HG02973 (cell line): ENCODE measurements at regions not wholly inside any gene's neighbourhood (a gene's known extent, or its start where the extent isn't known, plus 50 kb on each side); places are given as distances from the start of the nearest gene placed in this dataset.

Source experiments
- ATAC-seq: cut with Tn5 transposase; IDR thresholded peaks from one replicate; pipeline ENCODE4 v1.9.1; 2021; ENCODE audit warnings: moderate library complexity; ENCODE audit not compliant: unreplicated experiment

DNA sequence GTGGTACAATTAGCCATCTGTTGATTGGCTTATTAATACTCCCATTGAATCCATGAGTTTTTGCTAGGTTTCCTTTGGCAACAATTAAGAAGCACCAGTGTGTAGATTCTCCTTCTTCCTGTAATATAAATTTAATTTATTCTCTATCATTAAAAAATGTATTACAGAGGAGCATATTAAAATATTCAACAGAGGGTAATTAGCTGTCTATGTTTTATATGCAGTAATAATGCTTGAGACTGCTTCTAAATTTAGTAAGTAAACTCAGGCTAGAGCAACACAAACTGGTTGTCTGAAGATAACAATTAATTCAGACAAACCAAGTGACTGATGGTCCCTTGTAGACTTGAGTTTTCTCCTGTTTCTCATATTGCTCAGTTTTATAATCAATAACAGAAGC, 192.4 kb downstream of the FAT4 start:
- ATAC-seq: no peak

GRCh38 chr4:125511715-125512114, 197.0 kb downstream of the FAT4 start:
- ATAC-seq: no peak

- ATAC-seq: no peak
Measured at GRCh38 chr4:125515016-125515415, 200.3 kb downstream of the FAT4 start.

GRCh38 chr4:125517831-125518230, 203.1 kb downstream of the FAT4 start:
- ATAC-seq: no peak

DNA sequence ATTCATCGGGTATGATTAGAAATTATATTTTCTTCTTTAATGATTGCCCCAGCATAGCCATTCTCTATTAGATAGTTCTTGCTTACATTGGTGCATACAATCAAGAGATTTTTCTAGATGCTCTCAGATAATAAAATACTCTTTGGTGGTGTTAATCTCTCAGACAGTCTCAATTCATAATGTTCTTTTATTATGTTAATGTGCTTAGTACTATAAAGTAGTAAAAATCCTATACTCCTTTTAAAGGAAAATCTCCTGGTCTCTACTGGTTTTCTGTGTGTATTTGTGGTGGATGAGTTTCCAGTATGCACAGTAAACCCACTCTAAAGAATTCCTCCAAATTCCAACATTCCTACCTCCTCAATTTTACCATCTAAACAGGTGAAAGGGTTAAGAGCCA, 203.5 kb downstream of the FAT4 start:
- ATAC-seq: no peak

- ATAC-seq: no peak
Measured at GRCh38 chr4:125519371-125520146, 204.8 kb downstream of the FAT4 start.

DNA sequence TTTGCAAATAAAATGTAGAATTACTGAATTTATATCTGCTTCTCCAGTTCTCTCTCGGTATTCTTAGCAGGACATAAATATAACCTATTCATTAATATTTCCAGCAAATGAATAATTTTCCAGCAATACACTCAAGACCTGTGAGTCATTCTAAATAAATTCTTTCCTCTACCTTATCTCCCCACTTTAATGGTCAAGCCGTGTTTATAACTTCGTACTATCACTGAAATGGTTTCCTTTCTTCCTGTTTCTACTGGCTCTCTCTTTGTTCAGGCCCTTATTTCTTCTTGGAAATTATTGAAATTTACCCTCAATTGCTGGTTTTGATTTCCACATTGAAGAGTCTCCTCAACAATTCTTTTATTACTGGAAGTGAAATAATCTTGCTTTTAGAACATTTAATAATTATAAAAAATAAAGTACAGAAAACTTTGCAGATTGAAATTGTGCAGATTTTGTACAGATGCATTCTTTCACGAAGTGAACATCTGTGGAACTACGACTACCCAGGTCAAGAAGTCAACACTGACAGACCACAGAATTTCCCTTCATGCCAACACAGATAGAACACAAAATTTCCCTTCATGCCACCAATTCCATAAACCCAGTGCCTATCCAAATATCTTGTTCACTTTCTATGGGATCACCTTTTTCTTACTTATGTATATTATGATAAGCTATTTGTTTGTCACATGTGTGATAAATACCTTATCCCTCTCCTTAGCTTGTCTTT, 205.7 kb downstream of the FAT4 start:
- no peak for ATAC-seq

- no peak for ATAC-seq
Measured at GRCh38 chr4:125522588-125522987, 207.8 kb downstream of the FAT4 start.

DNA sequence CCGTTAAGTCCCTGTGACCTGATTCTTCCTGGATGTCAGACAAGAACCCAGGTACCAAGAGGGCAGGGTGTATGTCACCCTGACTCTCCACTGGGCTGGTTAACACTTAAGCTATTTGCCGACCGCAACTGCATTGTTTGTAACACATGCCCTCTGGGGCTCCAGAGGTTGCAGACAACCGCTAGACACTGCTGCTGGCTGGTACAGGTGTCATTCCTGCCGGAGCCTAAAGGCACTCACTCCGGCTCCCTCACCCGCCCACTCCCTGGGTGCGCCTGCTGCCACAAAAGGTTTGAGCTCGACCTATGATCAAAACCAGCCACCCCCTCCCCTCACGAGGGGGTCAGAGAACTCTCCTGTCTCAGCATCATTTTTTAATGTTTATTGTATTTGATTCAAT, 208.2 kb downstream of the FAT4 start:
- ATAC-seq: no peak

DNA sequence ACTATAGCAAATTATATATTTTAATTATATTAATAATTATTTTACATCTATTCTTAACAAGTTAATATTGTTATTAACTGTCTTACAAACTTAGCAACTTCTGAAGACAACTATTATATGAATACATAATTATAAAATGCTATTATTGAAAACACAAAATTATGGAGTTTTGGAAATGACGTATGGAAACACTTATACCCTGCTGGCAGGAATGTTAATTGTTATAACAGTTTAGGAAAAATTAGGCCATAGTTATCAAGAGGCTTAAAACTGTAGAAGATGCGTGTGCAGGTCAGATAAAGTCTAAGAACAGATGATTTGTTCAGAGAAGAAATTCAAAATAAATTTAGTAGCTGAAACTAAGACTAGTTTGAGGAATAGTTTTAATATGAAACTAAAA, 211.7 kb downstream of the FAT4 start:
- no peak for ATAC-seq

GRCh38 chr4:125527681-125528080, 212.9 kb downstream of the FAT4 start:
- no peak for ATAC-seq

DNA sequence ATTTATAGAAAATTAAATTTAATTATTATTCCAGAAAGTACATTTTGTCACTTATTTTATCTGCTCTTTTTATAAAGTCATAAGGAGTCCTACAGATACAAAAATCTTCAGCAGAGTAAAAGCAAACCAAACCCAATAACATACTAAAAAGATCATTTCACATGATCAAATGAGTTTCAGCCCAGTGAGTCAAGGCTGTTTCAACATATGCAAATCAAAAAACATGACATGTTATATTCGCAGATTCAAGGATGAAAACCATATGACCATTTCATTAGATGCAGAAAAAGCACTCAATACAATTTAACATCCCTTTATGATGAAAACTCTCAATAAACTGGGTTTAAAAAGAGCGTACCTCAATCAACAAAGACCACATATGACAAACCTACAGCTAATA, 214.3 kb downstream of the FAT4 start:
- ATAC-seq: no peak

DNA sequence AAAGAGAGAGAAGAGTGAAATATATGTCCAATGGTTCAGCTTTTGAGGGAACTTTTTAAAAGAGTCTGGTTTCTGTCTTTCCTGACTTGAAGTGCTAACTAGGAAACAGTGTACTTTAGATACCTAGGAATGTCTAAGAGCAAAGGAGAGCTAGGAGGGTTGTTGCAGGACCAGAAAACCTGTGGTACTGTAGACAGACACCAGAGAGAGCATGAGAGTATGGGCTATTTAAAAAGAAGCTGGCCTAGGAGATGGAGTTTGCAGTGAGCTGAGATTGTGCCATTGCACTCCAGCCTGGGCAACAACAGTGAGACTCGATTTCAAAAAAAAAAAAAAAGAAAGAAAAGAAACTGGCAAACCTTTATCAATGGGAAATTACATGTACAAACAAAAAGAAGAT, 223.9 kb downstream of the FAT4 start:
- no peak for ATAC-seq

DNA sequence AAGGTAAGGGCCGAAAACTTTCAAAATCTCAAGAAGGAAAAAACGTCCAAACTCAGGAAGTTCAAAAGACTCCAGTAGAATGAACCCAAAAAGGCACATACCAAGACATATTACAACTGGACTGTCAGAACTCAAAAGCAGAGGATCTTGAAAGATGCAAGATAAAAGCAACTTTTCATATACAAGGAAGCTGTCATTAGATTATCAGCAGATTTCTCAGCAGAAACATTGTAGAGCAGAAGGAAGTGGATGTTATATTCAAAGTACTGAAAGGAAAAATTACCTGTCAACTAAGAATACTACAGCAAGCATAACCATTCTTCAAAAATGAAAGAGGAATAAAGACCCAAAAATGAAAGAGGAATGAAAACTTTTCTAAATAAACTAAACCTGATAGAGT, 224.9 kb downstream of the FAT4 start:
- ATAC-seq: no peak

GRCh38 chr4:125541836-125542385, 227.2 kb downstream of the FAT4 start:
- no peak for ATAC-seq

- ATAC-seq: no peak
Measured at GRCh38 chr4:125546272-125546671, 231.5 kb downstream of the FAT4 start.

- no peak for ATAC-seq
Measured at GRCh38 chr4:125547836-125548235, 233.1 kb downstream of the FAT4 start.

DNA sequence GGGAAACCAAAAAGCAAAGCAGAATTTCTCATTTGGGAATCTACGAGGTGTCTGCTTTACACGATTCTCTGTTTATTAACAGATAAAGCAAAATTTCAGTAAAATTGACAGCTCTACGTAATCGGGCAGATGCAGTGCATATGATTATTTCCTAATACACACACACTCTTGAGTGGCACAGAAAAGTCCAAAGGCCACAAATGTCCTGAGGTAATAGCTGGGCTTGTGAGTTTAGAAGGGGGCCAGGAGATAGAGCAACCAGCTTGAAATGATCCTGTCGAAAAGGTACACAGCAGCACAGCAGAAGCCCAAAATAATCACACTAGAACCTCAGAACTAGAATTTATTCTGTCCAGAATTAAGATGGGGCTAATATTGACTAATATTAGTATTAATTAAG, 236.0 kb downstream of the FAT4 start:
- no peak for ATAC-seq

DNA sequence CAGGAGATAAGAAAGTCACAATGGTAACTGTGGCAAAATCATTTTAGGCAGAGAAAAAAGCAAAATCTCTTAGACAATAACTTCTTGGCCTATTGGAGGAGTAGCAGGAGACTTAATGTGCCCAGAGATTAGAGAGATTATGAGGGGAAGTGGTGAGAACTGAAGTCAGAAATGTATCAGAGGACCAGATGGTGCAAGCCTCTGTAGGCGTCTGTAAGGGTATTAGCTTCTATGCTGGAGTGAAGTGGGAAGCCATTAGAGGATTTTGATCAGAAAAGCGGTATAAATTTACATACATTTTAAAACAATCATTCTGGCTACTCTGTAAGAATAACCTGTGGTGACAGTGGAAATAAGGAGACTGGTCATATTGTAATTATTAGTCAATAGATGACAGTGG, 236.7 kb downstream of the FAT4 start:
- ATAC-seq: no peak

GRCh38 chr4:125551967-125552366, 237.2 kb downstream of the FAT4 start:
- no peak for ATAC-seq

- ATAC-seq: no peak
Measured at GRCh38 chr4:125572601-125573000, 257.8 kb downstream of the FAT4 start.

DNA sequence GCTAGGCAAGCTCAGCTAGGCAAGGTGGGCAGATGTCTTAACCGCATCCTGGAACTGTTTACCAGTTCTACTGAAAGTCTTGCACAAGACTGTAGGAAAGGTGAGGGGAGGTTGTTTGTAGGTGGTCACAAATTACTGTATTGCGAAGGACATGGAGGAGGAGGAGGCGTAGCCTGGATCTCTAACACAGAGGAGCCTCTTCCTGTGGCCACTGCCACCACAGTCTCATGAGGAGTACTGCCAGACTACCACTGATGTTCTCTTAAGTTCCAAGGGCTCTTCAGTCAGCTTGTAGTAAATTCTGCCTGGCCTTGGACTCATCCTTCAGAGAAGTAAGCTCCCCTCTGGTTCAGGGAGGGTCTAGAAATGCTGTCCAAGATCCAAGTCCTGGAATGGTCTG, 258.6 kb downstream of the FAT4 start:
- ATAC-seq: no peak
